HG03439 (cell line): ENCODE measurements at regions not wholly inside any gene's neighbourhood (a gene's known extent, or its start where the extent isn't known, plus 50 kb on each side); places are given as distances from the start of the nearest gene placed in this dataset.

Source experiments
- ATAC-seq: cut with Tn5 transposase; IDR thresholded peaks from one replicate; pipeline ENCODE4 v1.9.1; 2021; ENCODE audit warnings: mild to moderate bottlenecking, moderate library complexity; ENCODE audit not compliant: unreplicated experiment

DNA sequence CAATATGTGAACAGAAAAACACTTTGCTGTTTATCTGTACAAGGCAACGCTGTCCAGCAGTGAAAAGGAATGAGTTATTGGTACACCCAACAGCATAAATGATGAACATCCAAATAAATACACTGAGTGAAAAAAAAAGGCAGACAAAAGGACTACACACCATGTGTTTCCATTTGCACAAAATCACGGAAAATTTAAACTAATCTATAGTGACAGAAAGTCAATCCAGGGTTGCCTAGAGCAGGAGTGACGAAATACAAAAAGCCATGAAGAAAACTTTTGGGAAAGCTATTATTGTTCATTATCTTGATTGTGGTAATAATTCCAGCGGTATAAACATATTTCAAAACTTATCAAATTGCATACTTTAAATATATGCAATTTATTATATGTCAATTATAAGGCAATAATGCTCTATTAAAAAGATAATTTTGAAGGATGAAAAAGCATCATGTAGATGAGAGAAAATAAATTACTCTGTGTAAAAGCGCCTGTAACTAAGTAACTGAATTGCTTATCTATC is 578.0 kb upstream of the TMEM132C start:
- ATAC-seq, result no peak

DNA sequence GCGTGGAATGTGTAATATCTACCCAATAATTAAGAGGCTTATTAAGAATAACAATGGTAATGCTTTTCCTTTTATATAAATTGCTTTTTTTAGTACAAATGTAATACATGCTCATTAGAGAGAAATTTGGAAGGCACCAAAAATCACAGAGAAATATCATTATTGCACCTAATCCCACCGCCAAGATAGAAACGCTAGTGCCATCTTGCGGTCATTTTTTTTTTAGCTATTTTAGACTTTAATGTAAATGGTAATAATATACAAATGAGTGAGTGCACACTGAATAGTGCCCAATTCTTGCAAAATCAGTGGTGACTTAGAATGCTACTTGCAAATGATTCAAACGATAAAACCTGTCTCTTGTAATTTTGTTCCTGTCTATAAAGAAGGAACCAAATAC is 576.8 kb upstream of the TMEM132C start:
- ATAC-seq, result no peak

DNA sequence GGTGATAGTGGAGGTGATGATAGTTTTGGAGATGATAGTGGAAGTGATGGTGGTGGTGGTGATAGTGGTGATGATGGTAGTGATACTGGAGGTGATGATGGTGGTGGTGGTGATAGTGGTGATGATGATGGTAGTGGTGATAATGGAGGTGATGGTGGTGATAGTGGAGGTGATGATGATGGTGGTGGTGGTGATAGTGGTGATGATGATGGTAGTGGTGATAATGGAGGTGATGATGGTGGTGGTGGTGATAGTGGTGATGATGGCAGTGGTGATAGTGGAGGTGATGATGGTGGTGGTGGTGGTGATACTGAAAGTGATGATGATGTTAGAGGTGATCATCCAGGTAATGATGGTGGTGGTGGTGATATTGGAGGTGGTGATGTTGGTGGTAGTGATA is 570.0 kb upstream of the TMEM132C start:
- no peak for ATAC-seq

DNA sequence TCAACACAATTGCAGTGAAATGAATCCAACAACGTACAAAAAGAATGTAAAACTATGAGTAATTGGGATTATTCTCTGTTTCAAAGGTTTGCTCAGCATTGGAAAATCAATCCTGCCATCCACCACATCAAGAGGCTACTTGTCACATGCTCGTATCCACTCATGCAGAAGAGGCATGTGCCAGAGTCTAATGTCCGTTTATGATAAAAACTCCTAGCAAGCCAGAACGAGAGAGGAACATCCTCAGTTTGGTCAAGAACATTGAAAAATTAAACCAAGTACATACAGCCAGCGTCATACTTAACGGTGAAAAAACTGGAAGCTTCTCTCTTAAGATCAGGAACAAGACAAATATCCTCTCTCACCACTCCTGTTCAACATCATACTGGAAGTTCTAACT is 563.9 kb upstream of the TMEM132C start:
- no peak for ATAC-seq

DNA sequence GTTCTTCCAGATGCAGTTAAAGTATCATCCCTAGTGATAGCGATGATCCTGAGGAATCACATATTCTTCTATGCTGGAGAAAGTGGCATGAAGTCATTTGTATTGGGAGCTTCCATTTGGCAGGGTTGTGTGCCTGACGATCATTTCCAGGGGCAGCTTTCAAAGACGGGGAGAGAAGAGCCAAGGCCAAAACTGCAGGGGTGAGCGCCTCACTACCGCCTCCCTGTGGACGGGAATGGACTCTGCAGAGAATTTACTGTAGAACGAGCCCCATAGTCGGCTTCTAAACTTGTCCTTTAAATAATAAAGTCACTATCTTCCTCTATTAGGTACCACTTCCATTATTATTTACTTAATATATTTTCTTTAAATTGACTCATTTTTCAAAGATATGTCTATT is 555.9 kb upstream of the TMEM132C start:
- ATAC-seq, result no peak

DNA sequence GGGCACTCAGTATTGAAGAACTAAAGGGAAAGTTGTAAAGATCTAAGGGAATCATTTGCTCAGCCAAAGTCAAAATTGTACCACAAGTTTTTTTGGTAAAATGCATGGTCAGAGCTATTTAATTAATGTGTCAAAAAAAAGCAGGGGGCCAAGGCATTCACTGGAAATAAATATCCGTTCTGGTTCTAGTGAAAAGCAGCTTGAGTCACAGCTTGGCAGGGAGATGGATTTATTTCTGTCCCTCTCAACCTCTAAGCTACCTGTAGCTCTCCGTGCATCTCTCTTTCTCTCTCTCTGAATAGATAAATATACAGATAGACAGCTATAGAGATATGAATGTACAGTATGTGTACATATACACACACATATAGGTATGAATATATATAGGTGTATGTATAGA is 554.4 kb upstream of the TMEM132C start:
- no peak for ATAC-seq

DNA sequence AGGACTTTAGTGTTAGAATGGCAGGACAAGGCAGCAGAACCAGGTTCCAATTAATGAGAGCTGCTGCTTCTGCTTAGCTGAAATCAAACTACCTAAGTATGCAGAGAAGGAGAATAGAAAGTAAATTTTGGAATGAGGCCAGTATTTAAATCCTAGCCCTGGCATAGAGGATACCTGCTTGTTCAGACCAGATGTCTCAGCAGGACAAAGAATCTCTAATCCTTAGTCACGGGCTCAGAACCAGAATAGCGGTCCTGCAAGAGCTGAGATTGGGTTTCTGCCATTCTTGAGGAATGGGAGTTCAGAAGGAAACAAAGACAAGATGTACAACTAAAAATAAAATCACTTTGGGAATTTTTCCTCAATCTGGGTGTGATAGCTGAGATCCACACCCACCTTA is 550.8 kb upstream of the TMEM132C start:
- ATAC-seq, result no peak

DNA sequence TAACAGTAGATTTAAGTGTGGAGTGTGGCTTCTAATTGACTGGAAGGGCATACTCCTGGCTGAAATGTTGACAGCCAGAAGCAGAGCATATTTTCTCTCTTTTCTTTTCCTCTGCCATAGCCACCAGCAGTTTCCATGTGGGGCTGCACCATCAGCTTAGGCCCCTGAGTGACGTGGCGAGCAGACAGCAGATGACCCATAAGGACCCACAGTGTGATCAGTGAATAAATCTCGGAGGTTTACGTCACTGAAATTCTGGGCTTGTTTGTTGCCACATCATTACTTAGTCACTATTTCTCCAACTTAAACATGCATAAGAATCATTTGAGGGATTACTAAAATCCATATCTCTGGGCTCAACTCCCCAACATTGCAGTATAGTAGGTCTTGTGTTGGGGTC is 549.7 kb upstream of the TMEM132C start:
- ATAC-seq, result no peak

DNA sequence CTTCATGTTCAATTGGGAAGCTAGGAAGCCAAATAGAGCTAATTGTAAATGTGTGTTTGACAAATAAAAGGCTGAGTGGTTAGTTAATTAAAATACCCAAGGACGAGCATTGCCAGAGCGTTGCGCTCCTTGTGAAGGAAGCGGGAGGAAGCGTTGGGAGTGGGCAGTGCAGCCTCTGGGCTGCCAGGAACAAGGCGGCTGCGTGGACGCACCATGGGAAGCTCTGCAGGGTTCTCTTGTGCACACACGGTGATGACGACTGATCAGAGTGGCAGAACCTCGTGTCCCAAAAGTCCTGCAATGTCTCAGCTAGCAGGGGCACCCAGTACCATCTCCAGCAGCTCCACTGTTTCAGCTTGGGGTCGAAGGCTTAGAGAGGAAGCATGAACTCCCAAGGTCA is 546.6 kb upstream of the TMEM132C start:
- ATAC-seq, result no peak

DNA sequence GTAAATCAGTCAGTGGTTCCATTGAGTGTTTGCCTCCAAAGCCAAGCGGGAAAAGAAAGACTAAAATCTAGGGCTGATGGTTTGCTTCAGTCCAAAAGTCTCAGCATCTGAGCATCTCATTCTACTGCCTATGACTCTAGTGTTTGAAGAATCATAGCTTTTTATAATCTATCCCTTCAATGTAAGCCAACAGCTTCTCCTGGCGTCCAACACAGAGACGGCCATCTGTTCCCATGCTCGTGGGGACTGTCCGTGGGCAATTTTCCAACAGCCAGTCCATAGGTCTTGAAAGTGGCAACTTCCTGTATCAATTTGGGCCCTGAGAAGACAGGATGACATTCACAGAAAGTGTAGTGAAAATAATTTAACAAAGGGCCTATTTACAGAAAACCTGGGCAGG is 544.4 kb upstream of the TMEM132C start:
- ATAC-seq, result no peak

DNA sequence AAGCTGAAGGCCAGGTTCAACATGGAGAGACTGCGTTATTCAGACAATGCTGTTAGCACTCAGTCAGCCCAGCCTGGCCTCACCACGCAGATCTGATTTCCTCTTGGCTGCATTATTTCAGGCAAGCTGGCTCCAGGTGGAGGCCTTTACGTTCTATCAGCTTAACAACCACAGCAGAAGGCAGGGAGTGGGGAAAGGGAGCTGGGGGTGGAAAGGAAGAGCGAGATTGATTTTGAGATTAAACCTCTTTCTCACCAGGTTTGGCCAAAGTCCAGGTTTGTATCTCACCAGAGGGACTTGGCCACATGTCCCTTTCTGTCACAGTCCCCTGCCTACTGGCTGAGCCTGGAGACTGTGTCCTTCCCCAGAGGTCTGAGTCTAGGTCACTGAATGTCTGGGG is 543.7 kb upstream of the TMEM132C start:
- no peak for ATAC-seq

DNA sequence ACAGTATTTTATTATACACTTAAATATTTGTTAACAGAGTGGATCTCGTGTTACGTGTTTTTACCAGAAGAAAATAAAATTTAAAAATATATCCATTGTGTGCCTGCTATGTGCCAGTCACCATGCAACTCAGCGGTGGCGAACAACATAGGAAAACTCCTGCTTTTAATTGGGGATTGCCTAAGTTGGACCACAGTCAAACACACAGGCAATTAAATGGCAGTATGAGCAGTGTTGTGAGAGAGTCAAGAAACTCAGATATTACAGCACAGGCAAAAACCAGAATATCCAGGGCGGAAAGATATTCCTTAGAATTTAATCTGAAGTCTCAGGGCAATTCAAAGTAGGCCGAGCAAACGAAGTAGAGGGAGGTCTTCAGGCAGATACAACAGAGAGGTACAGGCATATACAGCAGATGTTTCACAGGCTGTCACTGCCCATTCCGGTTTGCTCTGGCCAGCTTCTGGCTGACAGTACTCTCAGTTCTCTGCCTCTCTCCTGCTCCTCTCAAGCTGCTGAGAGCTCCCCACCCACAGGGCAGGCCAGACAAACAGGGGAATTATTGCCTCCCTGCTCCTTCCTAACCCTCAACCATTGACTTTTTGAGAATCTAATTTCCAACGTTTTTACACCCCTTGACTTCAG is 540.2 kb upstream of the TMEM132C start:
- ATAC-seq, result no peak

DNA sequence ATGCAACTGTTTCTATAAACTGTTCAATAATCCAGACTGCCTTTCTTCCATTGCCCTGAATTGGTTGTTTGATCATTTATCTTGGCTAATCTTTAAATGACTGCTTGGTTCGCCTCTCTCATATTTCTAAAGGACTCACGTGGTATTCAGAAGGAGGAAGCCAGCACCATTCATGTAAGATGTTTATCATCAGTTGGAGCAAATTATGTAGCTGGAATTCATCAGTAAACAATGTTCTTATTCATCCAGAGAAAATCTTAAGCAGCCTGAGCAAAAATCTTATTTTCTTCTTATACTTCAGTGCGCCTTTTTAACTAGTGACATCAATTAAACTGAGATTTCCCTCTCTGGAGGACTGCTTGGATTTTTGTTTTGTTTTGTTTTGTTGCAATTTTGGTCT is 538.7 kb upstream of the TMEM132C start:
- ATAC-seq, result no peak

DNA sequence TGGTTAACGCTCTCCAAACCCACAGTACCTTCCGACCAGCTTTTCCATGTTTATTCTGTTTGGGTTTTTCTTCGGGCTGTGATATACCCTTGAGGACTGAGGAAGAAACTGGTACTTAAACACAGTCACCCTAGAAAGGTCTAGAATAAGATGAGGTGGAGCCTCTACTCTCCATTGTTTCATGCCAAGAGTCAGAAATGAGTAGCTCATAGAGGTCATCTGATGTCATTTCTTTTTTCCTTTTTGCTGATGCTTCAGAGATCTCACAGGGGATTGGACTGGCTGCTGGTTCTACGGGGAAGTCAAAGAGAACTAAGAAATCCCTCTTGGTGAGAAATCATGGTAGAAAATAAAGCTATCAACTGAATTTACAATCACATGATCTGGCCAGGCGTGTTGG is 538.2 kb upstream of the TMEM132C start:
- no peak for ATAC-seq

DNA sequence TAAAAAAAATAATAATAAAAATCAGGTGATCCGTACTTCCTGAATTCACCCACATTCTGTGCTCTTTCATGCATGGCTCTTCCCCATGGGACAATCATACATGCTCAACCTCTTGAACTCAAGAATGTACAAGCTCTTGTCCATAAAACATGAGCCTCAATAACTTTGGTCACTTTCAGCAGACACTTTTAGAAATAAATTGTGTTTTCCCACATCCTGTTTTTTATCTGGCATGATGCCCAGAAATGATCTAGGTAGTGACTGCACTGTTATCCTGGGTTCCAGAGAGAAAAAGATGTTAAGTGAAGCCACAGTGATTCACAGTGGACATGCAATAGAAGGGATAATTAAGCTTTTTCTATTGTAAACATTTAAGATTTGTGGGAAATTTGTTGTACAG is 537.6 kb upstream of the TMEM132C start:
- no peak for ATAC-seq

DNA sequence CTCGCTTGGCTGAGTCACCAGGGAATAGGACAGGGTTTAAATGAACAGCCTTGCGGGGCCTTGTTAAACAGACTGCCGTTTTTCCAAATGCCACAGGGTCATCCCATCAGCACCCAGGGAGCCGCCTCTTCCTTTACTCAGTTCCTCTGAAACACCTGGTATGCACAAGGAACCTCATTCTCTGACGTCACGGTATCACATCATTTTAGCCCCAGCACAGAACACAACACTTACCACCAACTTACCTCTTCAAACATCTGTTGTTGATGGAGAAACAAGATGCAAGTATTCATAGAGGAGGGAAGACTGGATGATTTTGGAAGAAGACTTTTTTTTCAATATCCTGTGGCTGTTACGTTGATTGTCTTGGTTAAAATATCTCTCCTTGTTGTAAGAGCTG is 535.3 kb upstream of the TMEM132C start:
- no peak for ATAC-seq

DNA sequence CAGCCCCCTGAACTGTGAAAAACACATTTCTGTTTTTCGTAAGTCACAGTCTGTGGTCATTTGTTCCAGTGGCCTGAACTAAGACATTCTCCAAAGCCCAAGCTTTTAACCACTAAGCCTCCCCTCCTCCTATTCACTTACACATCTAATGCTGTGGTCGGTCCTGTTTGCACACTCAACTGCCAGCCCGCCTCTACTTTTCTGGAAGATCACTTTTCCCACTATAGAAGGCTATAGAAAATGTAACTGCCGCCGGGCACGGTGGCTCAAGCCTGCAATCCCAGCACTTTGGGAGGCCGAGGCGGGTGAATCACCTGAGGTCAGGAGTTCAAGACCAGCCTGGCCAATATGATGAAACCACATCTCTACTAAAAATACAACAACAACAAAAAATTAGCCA is 524.7 kb upstream of the TMEM132C start:
- no peak for ATAC-seq

DNA sequence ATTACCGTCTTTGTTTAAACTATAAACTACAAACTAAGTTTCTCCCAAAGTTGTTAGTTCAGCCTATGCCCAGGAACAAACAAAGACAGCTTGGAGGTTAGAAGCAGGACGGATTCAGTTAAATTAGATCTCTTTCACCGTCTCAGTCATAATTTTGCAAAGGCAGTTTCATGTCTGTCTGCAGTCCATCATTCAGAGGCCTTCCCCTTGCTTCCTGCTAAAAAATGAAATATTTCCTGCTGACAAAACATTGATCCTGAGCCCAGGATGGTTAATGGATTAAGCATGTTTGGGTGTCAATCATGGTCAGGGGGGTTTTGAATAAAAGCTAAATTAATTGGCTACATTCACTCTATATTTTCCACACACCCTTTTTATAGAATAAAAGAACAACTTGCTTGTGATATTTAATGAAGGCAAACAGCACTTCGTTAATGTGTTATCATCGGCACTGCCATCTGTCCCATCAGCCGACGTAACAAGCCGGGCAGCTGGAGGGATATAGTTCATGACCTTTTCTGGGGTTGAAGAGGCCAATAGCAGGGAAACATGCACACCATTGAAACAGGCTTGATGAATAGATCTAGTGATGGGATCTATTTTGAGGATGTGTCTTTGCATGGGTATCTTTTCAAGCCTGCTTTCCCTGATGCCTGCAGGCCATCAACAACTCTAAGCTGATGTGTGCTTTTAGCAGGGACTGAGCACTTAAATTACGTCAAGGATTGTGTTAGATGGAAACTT is 521.3 kb upstream of the TMEM132C start:
- ATAC-seq, result no peak

DNA sequence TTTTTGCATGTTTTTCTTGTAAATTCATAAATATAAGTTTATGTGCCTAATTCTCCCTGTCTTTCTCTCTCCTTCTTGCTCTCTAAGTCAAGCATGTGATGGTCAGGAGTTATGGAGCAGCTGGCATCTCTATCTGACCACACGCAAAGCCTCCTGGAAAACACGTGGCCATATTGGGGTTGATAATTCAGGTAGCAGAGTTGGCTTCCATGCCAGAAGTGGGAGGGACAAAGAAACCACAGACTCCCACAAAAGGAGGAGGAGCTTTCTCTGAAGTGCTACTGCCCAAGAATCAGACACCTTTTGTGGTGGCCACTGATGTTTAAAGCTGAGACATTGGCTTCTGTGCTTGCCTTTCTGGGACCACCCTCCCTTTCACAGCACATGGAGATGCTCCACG is 517.6 kb upstream of the TMEM132C start:
- ATAC-seq, result no peak

DNA sequence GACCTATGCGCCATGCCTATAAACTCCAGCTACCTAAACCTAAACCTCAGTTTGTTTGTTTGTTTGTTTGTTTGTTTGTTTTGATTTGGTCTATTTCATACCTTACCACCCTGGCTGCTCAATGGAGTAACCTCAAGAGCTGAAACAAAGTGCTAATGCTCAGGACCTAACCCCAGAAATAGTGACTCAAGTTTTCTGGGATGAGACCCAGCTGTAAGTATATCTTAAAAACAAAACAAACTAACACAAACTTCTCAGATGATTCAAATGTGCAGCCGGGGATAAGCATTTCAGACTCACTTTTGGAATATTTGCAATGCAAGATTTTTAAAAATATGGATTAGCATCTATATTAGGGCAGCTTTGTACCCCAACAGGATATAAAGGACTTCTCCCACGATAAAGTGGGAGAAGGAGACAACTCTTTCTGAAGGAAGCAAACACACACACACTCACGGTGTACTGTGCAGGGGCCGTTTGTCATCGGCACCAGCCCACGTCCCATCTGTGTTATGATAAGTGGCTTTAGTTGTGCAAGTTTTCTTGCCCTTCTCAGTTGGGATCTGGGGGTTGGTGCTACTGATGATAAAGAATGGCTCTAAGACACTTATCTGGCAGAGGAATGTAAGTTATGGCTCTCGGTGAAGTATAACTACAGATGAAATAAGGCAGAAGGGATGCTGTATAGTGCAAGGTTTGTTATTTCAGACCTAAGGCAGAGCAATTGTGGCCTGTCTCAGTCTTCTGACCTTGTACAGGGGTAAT is 516.7 kb upstream of the TMEM132C start:
- ATAC-seq, result no peak

DNA sequence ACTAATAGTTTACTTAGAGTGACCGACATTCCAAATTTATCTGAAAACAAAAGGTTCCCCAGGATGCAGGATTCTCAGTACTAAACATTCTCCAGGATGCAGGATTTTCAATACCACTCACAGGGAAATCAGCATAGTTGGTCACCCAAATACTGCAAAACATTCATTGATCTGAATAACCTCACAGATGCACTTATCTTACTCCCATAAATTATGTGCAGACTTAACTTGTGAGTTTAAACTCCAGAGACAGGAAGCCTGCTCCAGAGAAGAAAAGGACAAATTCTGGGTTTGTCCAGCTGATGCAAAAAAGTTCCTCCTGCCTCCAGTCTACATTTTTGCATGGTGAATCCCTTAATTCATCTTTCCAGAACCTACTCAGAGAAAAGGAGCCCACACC is 514.2 kb upstream of the TMEM132C start:
- no peak for ATAC-seq

DNA sequence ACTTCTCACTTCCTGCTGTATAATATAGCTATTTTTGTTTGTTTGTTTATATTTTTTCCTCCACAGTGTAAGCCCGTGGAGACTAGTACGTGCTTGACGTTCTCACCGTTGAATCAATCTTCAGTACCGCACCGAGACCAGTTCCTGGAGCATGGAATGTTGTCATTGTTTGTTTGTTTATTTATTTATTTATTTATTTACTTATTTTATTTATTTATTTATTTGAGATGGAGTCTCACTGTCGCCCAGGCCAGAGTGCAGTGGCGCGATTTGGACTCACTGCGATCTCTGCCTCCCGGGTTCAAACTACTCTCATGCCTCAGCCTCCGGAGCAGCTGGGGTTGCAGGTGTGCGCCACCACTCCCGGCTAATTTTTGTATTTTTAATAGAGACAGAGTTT is 506.6 kb upstream of the TMEM132C start:
- no peak for ATAC-seq
